CD4-positive, alpha-beta memory T cell (primary cell): ENCODE measurements at regions not wholly inside any gene's neighbourhood (a gene's known extent, or its start where the extent isn't known, plus 50 kb on each side); places are given as distances from the start of the nearest gene placed in this dataset.

Source experiments
- CTCF ChIA-PET: fragments of 350-600 bp; sonication (Branson Sonifier 250); formaldehyde crosslinking; loops from one replicate; lab custom pipeline; 2021; ENCODE audit warnings: inconsistent platforms; ENCODE audit not compliant: partially characterized antibody; lab: Charles Lee
- POLR2A ChIA-PET: fragments of 350-600 bp; sonication (Branson Sonifier 250); formaldehyde crosslinking; loops from one replicate; lab custom pipeline; 2021; ENCODE audit not compliant: partially characterized antibody; lab: Charles Lee
- DNase-seq, 5 donors: peaks; one replicate each; pipeline versions ENCODE4 v3.0.0 to v3.0.0-alpha.2; 2020 to 2022; ENCODE audit warnings: mixed read lengths in 1 of 5
- H3K27ac ChIP-seq: one replicate; pipeline ENCODE4 v1.7.0; 2013; ENCODE audit warnings: low read depth, low read length
- H3K27me3 ChIP-seq: 2 replicates; pipeline ENCODE4 v1.7.0; 2013; ENCODE audit warnings: mild to moderate bottlenecking, low read length, moderate library complexity; ENCODE audit not compliant: insufficient read depth
- H3K36me3 ChIP-seq: 2 replicates; pipeline ENCODE4 v1.7.0; 2013; ENCODE audit warnings: mild to moderate bottlenecking, low read length, moderate library complexity; ENCODE audit not compliant: insufficient read depth
- H3K4me1 ChIP-seq: 2 replicates; pipeline ENCODE4 v1.7.0; 2013; ENCODE audit warnings: mild to moderate bottlenecking, low read length, moderate library complexity; ENCODE audit not compliant: insufficient read depth
- H3K4me3 ChIP-seq, 2 donors: one replicate each; pipeline ENCODE4 v1.7.0; 2013; ENCODE audit warnings: low read length in 2 of 2, mild to moderate bottlenecking in 1 of 2
- H3K9me3 ChIP-seq, 2 donors: one replicate each; pipeline ENCODE4 v1.7.0; 2013; ENCODE audit warnings: low read length in 2 of 2, control low read depth in 1 of 2; ENCODE audit not compliant: control insufficient read depth in 1 of 2
- H3K27ac Mint-ChIP-seq, 7 donors: one replicate each; pipeline ENCODE4 v1.8.0; 2020 to 2021; ENCODE audit warnings: mixed read lengths in 7 of 7, mild to moderate bottlenecking in 6 of 7, inconsistent platforms in 3 of 7, moderate library complexity in 3 of 7
- H3K27me3 Mint-ChIP-seq, 2 donors: one replicate each; pipeline ENCODE4 v1.8.0; 2020 to 2021; ENCODE audit warnings: mixed read lengths in 2 of 2
- H3K36me3 Mint-ChIP-seq, 2 donors: one replicate each; pipeline ENCODE4 v1.8.0; 2020 to 2021; ENCODE audit warnings: mixed read lengths in 2 of 2, inconsistent platforms in 1 of 2, mild to moderate bottlenecking in 1 of 2
- H3K4me1 Mint-ChIP-seq, 4 donors: one replicate each; pipeline ENCODE4 v1.8.0; 2020 to 2021; ENCODE audit warnings: mixed read lengths in 4 of 4, mild to moderate bottlenecking in 1 of 4
- H3K4me3 Mint-ChIP-seq, 8 donors: one replicate each; pipeline ENCODE4 v1.8.0; 2020 to 2021; ENCODE audit warnings: mixed read lengths in 8 of 8, mild to moderate bottlenecking in 7 of 8, moderate library complexity in 6 of 8, inconsistent platforms in 3 of 8
- H3K9me3 Mint-ChIP-seq, 8 donors: one replicate each; pipeline ENCODE4 v1.8.0; 2020 to 2021; ENCODE audit warnings: mixed read lengths in 8 of 8, mild to moderate bottlenecking in 5 of 8, inconsistent platforms in 3 of 8, moderate library complexity in 1 of 8
- intact Hi-C: fragments of 100-400 bp; cut with micrococcal nuclease; formaldehyde crosslinking; loops from one replicate; pipeline ENCODE4 v1.15.1; 2023

- intact Hi-C loops: no loop called here
- H3K9me3 Mint-ChIP-seq: peaks cover 3 to 57% (median 38%) of the 10 kb centered on the region in 8 donors
- H3K4me1 Mint-ChIP-seq: no peaks in the 10 kb centered on the region
Observed at GRCh38 chr5:171568389-171568788, 148.9 kb downstream of the FGF18 start.

GRCh38 chr5:171569065-171569712 lies 149.7 kb downstream of the FGF18 start:
- Mint-ChIP-seq H3K36me3 (no peaks in the 10 kb centered on the region), H3K4me1 (no peaks in the 10 kb centered on the region), H3K27ac (no peak overlapping the region), H3K27me3 (peaks cover 6% of the 10 kb centered on the region in 2 donors), H3K9me3 (peaks cover 3 to 57% (median 38%) of the 10 kb centered on the region in 8 donors), H3K4me3 (no peak overlapping the region)
- Histone ChIP-seq H3K27me3 (no peaks in the 10 kb centered on the region), H3K4me1 (no peaks in the 10 kb centered on the region), H3K4me3 (no peak overlapping the region), H3K36me3 (no peaks in the 10 kb centered on the region), H3K27ac (no peak overlapping the region), H3K9me3 (peaks cover 0 to 3% of the 10 kb centered on the region in 2 donors)
- CTCF ChIA-PET: no interaction called here
- intact Hi-C loops: no loop called here
- DNase-seq: no peak
- POLR2A ChIA-PET: no interaction called here

More at GRCh38 chr5:171568389-171568788, 148.9 kb downstream of the FGF18 start:
- Mint-ChIP-seq H3K27ac (no peak overlapping the region), H3K36me3 (no peaks in the 10 kb centered on the region), H3K27me3 (peaks cover 6 to 8% of the 10 kb centered on the region in 2 donors), H3K4me3 (no peak overlapping the region)
- peaks cover 0 to 3% of the 10 kb centered on the region in 2 donors for H3K9me3 ChIP-seq
- H3K27me3 ChIP-seq: no peaks in the 10 kb centered on the region
- H3K4me1 ChIP-seq: no peaks in the 10 kb centered on the region
- no peaks in the 10 kb centered on the region for H3K36me3 ChIP-seq
- DNase-seq: no peak
- no peak overlapping the region for H3K4me3 ChIP-seq
- ChIA-PET POLR2A (no interaction called here), CTCF (no interaction called here)
- H3K27ac ChIP-seq: no peak overlapping the region

- Histone ChIP-seq H3K9me3 (peaks cover 0 to 3% of the 10 kb centered on the region in 2 donors), H3K27ac (no peak overlapping the region), H3K4me1 (no peaks in the 10 kb centered on the region), H3K4me3 (no peak overlapping the region), H3K27me3 (no peaks in the 10 kb centered on the region), H3K36me3 (no peaks in the 10 kb centered on the region)
- ChIA-PET POLR2A (no interaction called here), CTCF (no interaction called here)
- Mint-ChIP-seq H3K36me3 (no peaks in the 10 kb centered on the region), H3K4me3 (no peak overlapping the region), H3K27ac (no peak overlapping the region), H3K27me3 (peaks cover 6 to 8% of the 10 kb centered on the region in 2 donors), H3K4me1 (no peaks in the 10 kb centered on the region), H3K9me3 (peaks cover 3 to 61% (median 38%) of the 10 kb centered on the region in 8 donors)
- DNase-seq: no peak
- intact Hi-C loops: no loop called here
Observed at GRCh38 chr5:171570244-171570825, 150.9 kb downstream of the FGF18 start.

GRCh38 chr5:171571663-171572062 lies 152.2 kb downstream of the FGF18 start:
- no peak for DNase-seq
- no peaks in the 10 kb centered on the region for H3K4me1 ChIP-seq
- POLR2A ChIA-PET: no interaction called here
- H3K36me3 ChIP-seq: no peaks in the 10 kb centered on the region
- Mint-ChIP-seq H3K27me3 (peaks cover 6 to 11% of the 10 kb centered on the region in 2 donors), H3K27ac (no peak overlapping the region), H3K36me3 (no peaks in the 10 kb centered on the region), H3K9me3 (peaks cover 3 to 71% (median 44%) of the 10 kb centered on the region in 8 donors), H3K4me1 (no peaks in the 10 kb centered on the region), H3K4me3 (no peak overlapping the region)
- H3K9me3 ChIP-seq: peaks cover 0 to 3% of the 10 kb centered on the region in 2 donors
- no peak overlapping the region for H3K4me3 ChIP-seq
- CTCF ChIA-PET: no interaction called here
- intact Hi-C loops: no loop called here
- no peaks in the 10 kb centered on the region for H3K27me3 ChIP-seq
- no peak overlapping the region for H3K27ac ChIP-seq

GRCh38 chr5:171573021-171573420 lies 153.6 kb downstream of the FGF18 start:
- Mint-ChIP-seq H3K36me3 (no peaks in the 10 kb centered on the region), H3K4me1 (no peaks in the 10 kb centered on the region), H3K9me3 (peaks cover 3 to 62% (median 37%) of the 10 kb centered on the region in 8 donors), H3K4me3 (no peak overlapping the region), H3K27ac (no peak overlapping the region), H3K27me3 (peaks cover 6 to 16% of the 10 kb centered on the region in 2 donors)
- intact Hi-C loops: no loop called here
- H3K9me3 ChIP-seq: peaks cover 0 to 3% of the 10 kb centered on the region in 2 donors
- H3K4me3 ChIP-seq: no peak overlapping the region
- ChIA-PET CTCF (no interaction called here), POLR2A (no interaction called here)
- no peaks in the 10 kb centered on the region for H3K4me1 ChIP-seq
- H3K27me3 ChIP-seq: no peaks in the 10 kb centered on the region
- no peak for DNase-seq
- no peak overlapping the region for H3K27ac ChIP-seq
- H3K36me3 ChIP-seq: no peaks in the 10 kb centered on the region

- POLR2A ChIA-PET: no interaction called here
- CTCF ChIA-PET: no interaction called here
- H3K27me3 Mint-ChIP-seq: peaks cover 8 to 16% of the 10 kb centered on the region in 2 donors
Observed at GRCh38 chr5:171573451-171574225, 154.2 kb downstream of the FGF18 start.

GRCh38 chr5:171574376-171574775 lies 154.9 kb downstream of the FGF18 start:
- intact Hi-C loops: no loop called here
- H3K27me3 Mint-ChIP-seq: peaks cover 8 to 16% of the 10 kb centered on the region in 2 donors
- H3K4me1 Mint-ChIP-seq: no peaks in the 10 kb centered on the region
- Histone ChIP-seq H3K4me3 (no peak overlapping the region), H3K27me3 (no peaks in the 10 kb centered on the region), H3K4me1 (no peaks in the 10 kb centered on the region), H3K27ac (no peak overlapping the region), H3K36me3 (no peaks in the 10 kb centered on the region), H3K9me3 (no peaks in the 10 kb centered on the region)
- ChIA-PET POLR2A (no interaction called here), CTCF (no interaction called here)
- no peak overlapping the region for H3K4me3 Mint-ChIP-seq
- no peaks in the 10 kb centered on the region for H3K36me3 Mint-ChIP-seq
- H3K27ac Mint-ChIP-seq: no peak overlapping the region
- no peak for DNase-seq
- H3K9me3 Mint-ChIP-seq: peaks cover 2 to 48% (median 26%) of the 10 kb centered on the region in 8 donors

More at GRCh38 chr5:171573451-171574225, 154.2 kb downstream of the FGF18 start:
- Histone ChIP-seq H3K36me3 (no peaks in the 10 kb centered on the region), H3K4me3 (no peak overlapping the region), H3K27ac (no peak overlapping the region), H3K9me3 (peaks cover 0 to 1% of the 10 kb centered on the region in 2 donors), H3K4me1 (no peaks in the 10 kb centered on the region), H3K27me3 (no peaks in the 10 kb centered on the region)
- Mint-ChIP-seq H3K4me1 (no peaks in the 10 kb centered on the region), H3K9me3 (peaks cover 3 to 56% (median 32%) of the 10 kb centered on the region in 8 donors), H3K27ac (no peak overlapping the region), H3K4me3 (no peak overlapping the region), H3K36me3 (no peaks in the 10 kb centered on the region)
- intact Hi-C loops: no loop called here
- DNase-seq: no peak
